HEK293T (cell line): ENCODE measurements at regions not wholly inside any gene's neighbourhood (a gene's known extent, or its start where the extent isn't known, plus 50 kb on each side); places are given as distances from the start of the nearest gene placed in this dataset.
"Not testable (repeated sequence)": the region's sequence is repeated elsewhere in the genome, so short reads cannot be mapped to it uniquely, and the experiment has no call there.

Source experiments
- ARNT ChIP-seq: fragments of 450-650 bp; IDR thresholded peaks from 2 replicates; pipeline ENCODE4 v1.6.1; 2017; ENCODE audit warnings: mild to moderate bottlenecking
- BHLHE40 ChIP-seq: fragments of 450-650 bp; IDR thresholded peaks from 2 replicates; pipeline ENCODE4 v1.6.1; 2016; ENCODE audit warnings: mild to moderate bottlenecking, moderate library complexity, borderline replicate concordance
- ELF4 ChIP-seq: fragments of 450-650 bp; IDR thresholded peaks from 2 replicates; pipeline ENCODE4 v1.6.1; 2017; ENCODE audit warnings: antibody characterized with exemption
- FOXA1 ChIP-seq: fragments of 450-650 bp; IDR thresholded peaks from 2 replicates; pipeline ENCODE4 v1.6.1; 2016; ENCODE audit warnings: mild to moderate bottlenecking
- FOXK2 ChIP-seq: fragments of 450-650 bp; IDR thresholded peaks from 2 replicates; pipeline ENCODE4 v1.6.1; 2016; ENCODE audit warnings: mild to moderate bottlenecking
- FOXM1 ChIP-seq: fragments of 450-650 bp; IDR thresholded peaks from 2 replicates; pipeline ENCODE4 v1.6.1; 2017; ENCODE audit warnings: mild to moderate bottlenecking, borderline replicate concordance
- HDGF ChIP-seq: fragments of 450-650 bp; IDR thresholded peaks from 2 replicates; pipeline ENCODE4 v1.6.1; 2017; ENCODE audit warnings: antibody characterized with exemption, borderline replicate concordance
- L3MBTL2 ChIP-seq: fragments of 450-650 bp; conservative IDR thresholded peaks from 2 replicates; pipeline ENCODE4 v1.6.1; 2016; ENCODE audit warnings: mild to moderate bottlenecking
- LEF1 ChIP-seq: fragments of 450-650 bp; IDR thresholded peaks from 2 replicates; pipeline ENCODE4 v1.6.1; 2017; ENCODE audit warnings: mild to moderate bottlenecking, borderline replicate concordance
- NFRKB ChIP-seq: fragments of 450-650 bp; IDR thresholded peaks from 2 replicates; pipeline ENCODE4 v1.6.1; 2016; ENCODE audit warnings: mild to moderate bottlenecking, moderate library complexity
- SP1 ChIP-seq: fragments of 450-650 bp; IDR thresholded peaks from 2 replicates; pipeline ENCODE4 v1.6.1; 2017
- SUZ12 ChIP-seq: fragments of 450-650 bp; IDR thresholded peaks from 2 replicates; pipeline ENCODE4 v1.6.1; 2016; ENCODE audit warnings: mild to moderate bottlenecking
- ZNF384 ChIP-seq: fragments of 450-650 bp; IDR thresholded peaks from 2 replicates; pipeline ENCODE4 v1.6.1; 2016
- TF ChIP-seq, protein P1 (sequence below): fragments of 450-650 bp; IDR thresholded peaks from 2 replicates; pipeline ENCODE4 v1.6.1; 2016

DNA sequence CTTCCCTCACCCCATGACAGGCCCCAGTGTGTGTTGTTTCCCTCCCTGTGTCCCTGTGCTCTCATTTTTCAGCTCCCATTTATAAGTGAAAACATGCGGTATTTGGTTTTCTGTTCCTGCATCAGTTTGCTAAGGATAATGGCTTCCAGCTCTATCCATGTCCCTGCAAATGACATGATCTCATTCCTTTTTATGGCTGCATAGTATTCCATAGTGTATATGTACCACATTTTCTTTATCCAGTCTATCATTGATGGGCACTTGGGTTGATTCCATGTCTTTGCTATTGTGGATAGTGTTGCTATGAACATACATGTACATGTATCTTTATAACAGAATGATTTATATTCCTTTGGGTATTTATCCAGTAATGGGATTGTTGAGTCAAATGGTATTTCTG, 61.9 kb upstream of the ABLIM1 start:
- TF ChIP-seq ARNT, FOXK2, HDGF, BHLHE40, ZNF384, SUZ12, LEF1, ELF4, L3MBTL2, SP1, FOXM1, FOXA1, NFRKB: not testable (repeated sequence)
- TF ChIP-seq, protein P1, sequence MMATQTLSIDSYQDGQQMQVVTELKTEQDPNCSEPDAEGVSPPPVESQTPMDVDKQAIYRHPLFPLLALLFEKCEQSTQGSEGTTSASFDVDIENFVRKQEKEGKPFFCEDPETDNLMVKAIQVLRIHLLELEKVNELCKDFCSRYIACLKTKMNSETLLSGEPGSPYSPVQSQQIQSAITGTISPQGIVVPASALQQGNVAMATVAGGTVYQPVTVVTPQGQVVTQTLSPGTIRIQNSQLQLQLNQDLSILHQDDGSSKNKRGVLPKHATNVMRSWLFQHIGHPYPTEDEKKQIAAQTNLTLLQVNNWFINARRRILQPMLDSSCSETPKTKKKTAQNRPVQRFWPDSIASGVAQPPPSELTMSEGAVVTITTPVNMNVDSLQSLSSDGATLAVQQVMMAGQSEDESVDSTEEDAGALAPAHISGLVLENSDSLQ: not testable (repeated sequence)
